SW480 (cell line): ENCODE measurements at regions not wholly inside any gene's neighbourhood (a gene's known extent, or its start where the extent isn't known, plus 50 kb on each side); places are given as distances from the start of the nearest gene placed in this dataset.
A peak's percentile ranks its signal among the peaks of the same experiment; 100 is the strongest.
"Not testable (repeated sequence)": the region's sequence is repeated elsewhere in the genome, so short reads cannot be mapped to it uniquely, and the experiment has no call there.

Experiments used
- DNase-seq: peaks from one replicate; pipeline ENCODE4 v3.0.0-alpha.2; 2016; ENCODE audit warnings: low spot score

- DNase-seq = no peak
Measured at GRCh38 chr2:41319437-41319836, 728.4 kb upstream of the PKDCC start.

GRCh38 chr2:41320491-41320890 is 727.3 kb upstream of the PKDCC start:
- no peak for DNase-seq

- DNase-seq = no peak
Measured at GRCh38 chr2:41321351-41321750, 726.5 kb upstream of the PKDCC start.

- DNase-seq = no peak
Measured at GRCh38 chr2:41326851-41327250, 721.0 kb upstream of the PKDCC start.

- DNase-seq = no peak
Measured at GRCh38 chr2:41329040-41329439, 718.8 kb upstream of the PKDCC start.

GRCh38 chr2:41334159-41334558 is 713.7 kb upstream of the PKDCC start:
- no peak for DNase-seq

- not testable (repeated sequence) for DNase-seq
Measured at GRCh38 chr2:41335573-41335972, 712.2 kb upstream of the PKDCC start.

GRCh38 chr2:41337956-41338355 is 709.9 kb upstream of the PKDCC start:
- no peak for DNase-seq

GRCh38 chr2:41344529-41344928 is 703.3 kb upstream of the PKDCC start:
- no peak for DNase-seq

- no peak for DNase-seq
Measured at GRCh38 chr2:41353060-41353459, 694.8 kb upstream of the PKDCC start.

- no peak for DNase-seq
Measured at GRCh38 chr2:41355794-41356193, 692.0 kb upstream of the PKDCC start.

GRCh38 chr2:41364842-41365241 is 683.0 kb upstream of the PKDCC start:
- DNase-seq = no peak

GRCh38 chr2:41375901-41376300 is 671.9 kb upstream of the PKDCC start:
- DNase-seq = no peak

GRCh38 chr2:41377837-41378236 is 670.0 kb upstream of the PKDCC start:
- no peak for DNase-seq

GRCh38 chr2:41378420-41378819 is 669.4 kb upstream of the PKDCC start:
- no peak for DNase-seq

- no peak for DNase-seq
Measured at GRCh38 chr2:41379496-41380221, 668.2 kb upstream of the PKDCC start.

GRCh38 chr2:41381701-41382100 is 666.1 kb upstream of the PKDCC start:
- DNase-seq = no peak

GRCh38 chr2:41387519-41387918 is 660.3 kb upstream of the PKDCC start:
- no peak for DNase-seq

- DNase-seq = no peak
Measured at GRCh38 chr2:41393621-41394020, 654.2 kb upstream of the PKDCC start.

GRCh38 chr2:41394541-41394940 is 653.3 kb upstream of the PKDCC start:
- no peak for DNase-seq

- DNase-seq = no peak
Measured at GRCh38 chr2:41395692-41396091, 652.1 kb upstream of the PKDCC start.

GRCh38 chr2:41399437-41400087 is 648.3 kb upstream of the PKDCC start:
- no peak for DNase-seq

- DNase-seq = peak; percentile 8
Measured at GRCh38 chr2:41400088-41400665, 647.6 kb upstream of the PKDCC start.

GRCh38 chr2:41405441-41405840 is 642.4 kb upstream of the PKDCC start:
- no peak for DNase-seq
